Smooth muscle cell (in vitro differentiated cells): ENCODE measurements at regions not wholly inside any gene's neighbourhood (a gene's known extent, or its start where the extent isn't known, plus 50 kb on each side); places are given as distances from the start of the nearest gene placed in this dataset.

Experiments used
- DNase-seq: peaks from one replicate; lab custom pipeline; 2025; ENCODE audit not compliant: unreplicated experiment; lab: John Stamatoyannopoulos, UW
- H2AFZ ChIP-seq: fragments of 200-600 bp; sonication (generic); 2 replicates; pipeline ENCODE4 v1.6.0; 2016; ENCODE audit warnings: antibody characterized with exemption, low read depth, mild to moderate bottlenecking
- H3F3A ChIP-seq: fragments of 200-600 bp; sonication (generic); 2 replicates; pipeline ENCODE4 v1.6.0; 2017; ENCODE audit warnings: antibody characterized with exemption, low read depth
- H3K27ac ChIP-seq: fragments of 200-600 bp; sonication (generic); 2 replicates; pipeline ENCODE4 v1.5.1; 2016; ENCODE audit warnings: low read depth, mild to moderate bottlenecking
- H3K27me3 ChIP-seq: fragments of 200-600 bp; sonication (generic); 2 replicates; pipeline ENCODE4 v1.6.1; 2016; ENCODE audit warnings: low read depth, mild to moderate bottlenecking
- H3K36me3 ChIP-seq: fragments of 200-600 bp; sonication (generic); 2 replicates; pipeline ENCODE4 v1.5.1; 2016; ENCODE audit warnings: low read depth
- H3K4me1 ChIP-seq: fragments of 200-600 bp; sonication (generic); 2 replicates; pipeline ENCODE4 v1.5.1; 2016; ENCODE audit warnings: low read depth
- H3K4me2 ChIP-seq: fragments of 200-600 bp; sonication (generic); 2 replicates; pipeline ENCODE4 v1.6.0; 2016; ENCODE audit warnings: mild to moderate bottlenecking
- H3K4me3 ChIP-seq: fragments of 200-600 bp; sonication (generic); 2 replicates; pipeline ENCODE4 v1.5.1; 2016; ENCODE audit warnings: mild to moderate bottlenecking
- H3K79me2 ChIP-seq: fragments of 200-600 bp; sonication (generic); 2 replicates; pipeline ENCODE4 v1.6.0; 2016; ENCODE audit warnings: low read depth, mild to moderate bottlenecking
- H3K9ac ChIP-seq: fragments of 200-600 bp; sonication (generic); 2 replicates; pipeline ENCODE4 v1.6.0; 2016; ENCODE audit warnings: low read depth
- H3K9me3 ChIP-seq: fragments of 200-600 bp; sonication (generic); replicated peaks from 2 replicates; pipeline ENCODE4 v1.5.1; 2016; ENCODE audit warnings: low read depth
- H4K20me1 ChIP-seq: fragments of 200-600 bp; sonication (generic); 2 replicates; pipeline ENCODE4 v1.6.0; 2016; ENCODE audit warnings: low read depth
- CTCF ChIP-seq: fragments of 200-600 bp; sonication (generic); IDR thresholded peaks from 2 replicates; pipeline ENCODE4 v1.5.1; 2017; ENCODE audit warnings: borderline replicate concordance, mild to moderate bottlenecking, antibody characterized with exemption; ENCODE audit not compliant: insufficient read depth, poor library complexity, severe bottlenecking
- WGBS: methylation state at CpG from one replicate; pipeline ENCODE4 v1.1.7; 2016; ENCODE audit warnings: low lambda C conversion rate; 5-methylcytosine and 5-hydroxymethylcytosine counted together

DNA sequence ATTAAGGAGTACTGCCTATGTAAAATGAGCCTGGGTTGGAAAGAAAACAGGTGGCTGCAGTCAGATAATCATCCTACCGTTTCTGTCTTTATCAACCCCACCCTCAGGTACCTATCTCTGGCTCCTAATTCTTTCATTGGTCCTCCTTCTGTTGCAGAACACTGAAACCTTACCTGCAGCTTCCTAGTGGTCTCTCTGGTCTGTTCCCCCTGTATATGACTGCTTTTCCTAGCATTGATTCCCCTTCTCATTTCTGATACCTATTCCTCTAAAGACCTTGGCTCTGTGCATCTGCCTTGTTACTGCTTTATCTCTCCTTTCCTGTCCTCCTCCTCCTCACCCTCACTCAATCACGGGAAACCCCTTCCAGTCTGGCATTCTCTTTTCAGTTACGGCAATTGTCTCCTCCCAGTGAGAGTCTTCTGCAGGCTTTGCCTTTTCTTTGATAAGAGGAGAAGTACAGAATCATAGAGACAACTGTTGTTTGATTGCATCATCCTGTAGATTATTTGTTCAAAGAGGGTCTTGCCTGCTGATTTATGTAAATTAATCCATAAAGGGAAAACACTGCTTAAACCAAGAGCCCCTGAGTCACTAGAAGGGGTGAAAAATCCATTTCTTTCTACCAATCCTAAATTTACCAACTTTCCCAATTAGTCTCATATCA lies 301.2 kb downstream of the AASDHPPT start:
- DNase-seq = no peak
- no peaks in the 10 kb centered on the region for H3F3A ChIP-seq
- H3K4me3 ChIP-seq = no peak overlapping the region
- H3K9ac ChIP-seq = no peak overlapping the region
- peaks cover 3% of the 10 kb centered on the region for H3K4me1 ChIP-seq
- H3K27me3 ChIP-seq = no peaks in the 10 kb centered on the region
- H2AFZ ChIP-seq = peak overlapping the region; percentile 36
- H3K36me3 ChIP-seq = no peaks in the 10 kb centered on the region
- H3K27ac ChIP-seq = no peak overlapping the region
- no peak for TF ChIP-seq CTCF
- no peaks in the 10 kb centered on the region for H3K79me2 ChIP-seq
- no peak overlapping the region for H3K4me2 ChIP-seq
- 57% methylated on average over 3 of the region's 3 CpGs for WGBS
- no peaks in the 10 kb centered on the region for H4K20me1 ChIP-seq
- no peaks in the 10 kb centered on the region for H3K9me3 ChIP-seq

DNA sequence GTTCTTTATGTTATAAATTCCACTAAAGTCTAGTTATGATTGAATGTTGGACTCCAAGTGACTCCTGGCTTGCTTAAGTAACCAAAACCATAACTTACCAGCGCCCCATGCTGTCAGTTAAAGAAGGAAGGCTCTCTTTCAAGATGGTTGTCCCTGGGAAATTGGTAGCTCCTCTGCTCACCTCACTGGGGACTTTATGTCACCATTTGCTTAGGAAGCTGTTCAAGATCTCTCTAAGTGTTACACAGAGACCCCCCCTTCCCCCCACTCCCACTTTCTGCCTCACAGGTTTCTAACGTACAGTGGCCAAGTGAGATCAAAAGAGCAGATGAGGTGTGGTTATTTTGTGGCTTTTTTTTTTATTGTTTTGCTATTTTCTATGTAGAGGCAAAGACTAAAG lies 301.8 kb downstream of the AASDHPPT start:
- Histone ChIP-seq H2AFZ (no peak overlapping the region), H3K36me3 (no peaks in the 10 kb centered on the region), H3K27me3 (no peaks in the 10 kb centered on the region), H3K27ac (no peak overlapping the region), H3K4me3 (no peak overlapping the region), H3K9ac (no peak overlapping the region), H4K20me1 (no peaks in the 10 kb centered on the region), H3K4me1 (peaks cover 9% of the 10 kb centered on the region), H3K4me2 (no peak overlapping the region), H3K79me2 (no peaks in the 10 kb centered on the region), H3F3A (no peaks in the 10 kb centered on the region), H3K9me3 (no peaks in the 10 kb centered on the region)
- no peak for DNase-seq
- no peak for TF ChIP-seq CTCF
- 68% methylated on average over 2 of the region's 2 CpGs for WGBS

DNA sequence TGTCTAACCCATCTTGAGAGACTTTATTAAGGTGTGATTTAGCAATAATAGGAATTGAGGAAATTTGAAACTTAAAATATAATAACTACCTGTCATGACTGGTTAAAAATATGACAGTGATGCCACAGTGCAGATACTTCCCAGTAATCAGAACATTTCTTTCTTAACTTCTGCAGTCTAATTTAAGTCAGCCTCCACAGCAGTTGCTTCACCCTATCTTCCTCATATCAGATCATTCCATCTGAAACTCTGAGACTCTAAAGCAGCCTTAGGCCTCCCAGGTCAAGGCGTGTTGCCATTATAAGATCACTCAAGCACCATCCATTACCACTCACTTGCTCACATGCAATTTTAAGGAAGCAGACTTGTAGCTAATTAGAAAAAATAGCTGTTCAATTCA lies 302.2 kb downstream of the AASDHPPT start:
- Histone ChIP-seq H2AFZ (no peak overlapping the region), H3K9ac (no peak overlapping the region), H3K4me2 (no peak overlapping the region), H3F3A (no peaks in the 10 kb centered on the region), H3K27ac (no peak overlapping the region), H3K4me1 (peaks cover 14% of the 10 kb centered on the region), H3K79me2 (no peaks in the 10 kb centered on the region), H3K4me3 (no peak overlapping the region), H3K36me3 (no peaks in the 10 kb centered on the region), H3K9me3 (no peaks in the 10 kb centered on the region), H4K20me1 (no peaks in the 10 kb centered on the region), H3K27me3 (no peaks in the 10 kb centered on the region)
- DNase-seq = no peak
- WGBS = 57% methylated on average over 1 of the region's 1 CpG
- TF ChIP-seq CTCF = no peak

- Histone ChIP-seq H3K27ac (no peak overlapping the region), H4K20me1 (no peaks in the 10 kb centered on the region), H3K9me3 (no peaks in the 10 kb centered on the region), H3K9ac (no peak overlapping the region), H3K4me1 (peaks cover 18% of the 10 kb centered on the region), H3K4me3 (no peak overlapping the region), H3F3A (no peaks in the 10 kb centered on the region), H3K27me3 (no peaks in the 10 kb centered on the region), H3K79me2 (no peaks in the 10 kb centered on the region), H3K36me3 (no peaks in the 10 kb centered on the region), H2AFZ (no peak overlapping the region), H3K4me2 (no peak overlapping the region)
- DNase-seq = no peak
- WGBS = 77% methylated on average over 3 of the region's 3 CpGs
- no peak for TF ChIP-seq CTCF
Measured at GRCh38 chr11:106381895-106382294, 304.4 kb downstream of the AASDHPPT start.
